H1 (cell line): ENCODE measurements at regions not wholly inside any gene's neighbourhood (a gene's known extent, or its start where the extent isn't known, plus 50 kb on each side); places are given as distances from the start of the nearest gene placed in this dataset.

Experiments used
- ASH2L ChIP-seq: fragments of 200-600, 300-600 bp; sonication (generic); IDR thresholded peaks from one replicate; pipeline ENCODE4 v1.7.1; 2017; ENCODE audit warnings: low read length
- GABPA ChIP-seq: IDR thresholded peaks from 2 replicates; pipeline ENCODE4 v1.6.1; 2011; ENCODE audit warnings: mild to moderate bottlenecking, low read length, moderate library complexity, borderline replicate concordance; ENCODE audit not compliant: insufficient read depth
- HDAC2 ChIP-seq, 2 experiments: fragments of 300-600 bp in 1 of 2; sonication (generic) in 1 of 2; IDR thresholded peaks; 2 replicates each; pipeline ENCODE4 v1.6.1; 2011 to 2012; ENCODE audit warnings: low read depth in 2 of 2, low read length in 2 of 2, mild to moderate bottlenecking in 2 of 2, moderate library complexity in 2 of 2, borderline replicate concordance in 1 of 2, inconsistent platforms in 1 of 2
- JUN ChIP-seq: IDR thresholded peaks from 2 replicates; pipeline ENCODE4 v1.6.1; 2011; ENCODE audit warnings: low read depth, mild to moderate bottlenecking, improper control_type of control experiment, low read length
- RAD21 ChIP-seq, 2 experiments: IDR thresholded peaks in 1 of 2; conservative IDR thresholded peaks in 1 of 2; 2 replicates each; pipeline ENCODE4 v1.6.1; 2011; ENCODE audit warnings: low read depth in 2 of 2, low read length in 2 of 2, improper control_type of control experiment in 1 of 2, inconsistent platforms in 1 of 2, mild to moderate bottlenecking in 1 of 2, moderate library complexity in 1 of 2

DNA sequence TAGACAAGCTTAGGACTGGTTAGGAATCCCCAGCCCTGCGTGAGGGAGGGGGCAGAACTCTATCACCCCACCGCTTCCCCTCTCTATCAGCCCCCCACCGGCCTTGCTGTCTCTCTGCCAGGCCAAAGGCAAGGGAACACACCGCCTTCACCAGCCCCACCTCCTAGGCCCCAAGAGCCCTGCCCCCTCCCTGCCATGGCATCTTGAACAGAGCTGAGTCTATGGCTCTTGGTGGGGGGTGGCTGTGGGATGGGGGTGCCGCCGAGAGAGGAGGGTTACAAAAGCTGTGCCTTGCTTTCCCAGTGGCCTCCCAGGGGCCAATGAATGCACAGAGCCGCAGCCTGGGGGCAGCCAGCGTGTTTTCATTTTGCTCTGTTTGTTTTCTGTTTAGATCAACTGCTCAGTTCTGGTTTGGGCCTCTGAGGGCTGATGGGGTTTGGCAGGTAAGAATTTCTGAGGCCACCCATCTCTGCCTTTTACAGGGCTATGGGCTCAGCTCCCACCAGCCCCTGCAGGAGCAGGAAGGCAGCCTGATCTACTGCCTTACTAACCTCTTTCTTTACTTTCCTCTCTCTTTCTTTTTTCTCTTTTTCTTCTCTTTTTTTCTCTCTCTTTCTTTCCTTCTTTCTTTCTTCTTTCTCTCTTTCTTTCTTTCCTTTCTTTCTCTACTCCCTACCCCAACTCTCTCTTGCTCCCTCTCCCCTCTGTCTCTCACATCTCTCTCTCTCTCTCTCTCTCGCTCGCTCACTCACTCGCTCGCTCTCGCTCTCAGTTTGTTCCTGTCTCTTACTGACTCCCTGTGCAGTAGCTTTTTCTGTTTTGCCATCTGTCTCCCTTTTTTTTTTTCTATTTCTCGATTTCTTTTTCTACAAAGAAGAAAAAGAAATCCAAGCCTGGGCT, 128.3 kb downstream of the PJA1 start (continued):
- no peak for TF ChIP-seq GABPA
- TF ChIP-seq RAD21 (IDR thresholded peaks at IDR 0.05 in 1 of 2, conservative IDR thresholded peaks at IDR 0.05 in 1 of 2; ENCODE audit: low read depth in 2 of 2, low read length in 2 of 2), result no peak
- no peak for TF ChIP-seq JUN
- TF ChIP-seq HDAC2 (IDR thresholded peaks at IDR 0.05; ENCODE audit: borderline replicate concordance in 1 of 2, low read depth in 2 of 2, low read length in 2 of 2), result no peak
- TF ChIP-seq ASH2L, result no peak
